Aorta (tissue), 5 donors: ENCODE measurements at regions not wholly inside any gene's neighbourhood (a gene's known extent, or its start where the extent isn't known, plus 50 kb on each side); places are given as distances from the start of the nearest gene placed in this dataset.

Experiments used
- ATAC-seq: fragments of 200-7000 bp; cut with Tn5 transposase; one replicate; pipeline ENCODE4 v1.9.1; 2022; ENCODE audit warnings: moderate library complexity; ENCODE audit not compliant: low FRiP score
- DNase-seq, 2 donors: peaks; one replicate each; pipeline ENCODE4 v3.0.0-alpha.2; 2020
- H3K27ac ChIP-seq, 2 donors: one replicate each; pipeline ENCODE4 v1.5.1; 2013; ENCODE audit warnings: low read length in 2 of 2, mild to moderate bottlenecking in 2 of 2, moderate library complexity in 2 of 2, control low read depth in 1 of 2, inconsistent platforms in 1 of 2, low read depth in 1 of 2
- H3K27me3 ChIP-seq, 2 donors: one replicate each; pipeline ENCODE4 v1.6.1; 2013; ENCODE audit warnings: control low read depth in 1 of 2, low read length in 1 of 2, mild to moderate bottlenecking in 1 of 2, moderate library complexity in 1 of 2; ENCODE audit not compliant: insufficient read depth in 2 of 2, control insufficient read depth in 1 of 2
- H3K36me3 ChIP-seq, 2 donors: one replicate each; pipeline ENCODE4 v1.6.1; 2013; ENCODE audit warnings: control low read depth in 1 of 2, low read length in 1 of 2, mild to moderate bottlenecking in 1 of 2; ENCODE audit not compliant: insufficient read depth in 2 of 2, control insufficient read depth in 1 of 2
- H3K4me1 ChIP-seq, 2 donors: one replicate each; pipeline ENCODE4 v1.6.1; 2013; ENCODE audit warnings: low read length in 2 of 2, control low read depth in 1 of 2, mild to moderate bottlenecking in 1 of 2, moderate library complexity in 1 of 2; ENCODE audit not compliant: insufficient read depth in 2 of 2, control insufficient read depth in 1 of 2
- H3K4me3 ChIP-seq, 2 donors: one replicate each; pipeline ENCODE4 v1.5.1; 2013; ENCODE audit warnings: low read length in 2 of 2, control low read depth in 1 of 2, mild to moderate bottlenecking in 1 of 2
- H3K9me3 ChIP-seq: one replicate; pipeline ENCODE4 v1.6.1; 2013; ENCODE audit warnings: mild to moderate bottlenecking, low read length; ENCODE audit not compliant: control insufficient read depth
- WGBS, 2 donors: extraction: QIAGEN DNeasy Blood & Tissue Kit; methylation state at CpG; one replicate each; pipeline ENCODE4 v1.1.7; 2013; 5-methylcytosine and 5-hydroxymethylcytosine counted together
- intact Hi-C, 2 donors: fragments of 100-400 bp; cut with DNase I; formaldehyde crosslinking; loops; one replicate each; pipeline versions ENCODE4 v1.14.2 to v1.15.0; 2022
- donor health status: healthy with polysubstance abuse.
- donor health status: Bipolar disorder and iron deficiency.
- donor health status: DM: no; HTN: no; CAD: no.
- donor health status: DM: no; HTN: no; CAD: no.
- donor health status: DM: yes; HTN: yes; CAD: no.

DNA sequence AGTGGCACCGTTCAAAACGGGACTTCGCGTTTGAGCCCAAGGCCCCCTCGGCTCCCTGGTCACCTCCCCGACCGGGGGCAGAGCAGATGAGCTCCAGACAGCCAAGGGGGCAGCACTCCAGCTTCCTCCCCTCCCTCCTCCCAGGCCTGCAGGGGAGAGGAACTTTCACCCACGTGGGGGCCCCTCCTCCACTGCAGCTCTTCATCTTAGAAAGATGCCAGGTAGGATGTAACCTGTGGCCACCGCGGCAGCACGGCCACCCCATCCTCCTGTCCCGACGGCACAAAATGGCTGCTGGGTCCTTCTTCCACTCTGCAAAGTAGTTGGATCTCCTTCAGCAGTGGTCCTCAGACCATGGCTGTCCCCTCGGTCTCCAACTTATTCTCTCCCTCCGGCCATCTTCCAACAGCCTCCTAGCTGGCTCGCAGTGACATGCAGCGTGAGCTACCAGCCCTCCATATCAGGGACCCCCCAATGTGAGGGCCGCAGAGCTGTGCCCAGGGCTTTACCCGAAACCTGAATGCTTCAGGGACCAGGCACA is 94.5 kb upstream of the ID2 start:
- intact Hi-C loops = no loop called here
- Histone ChIP-seq H3K4me1 (no peaks in the 10 kb centered on the region), H3K27me3 (no peaks in the 10 kb centered on the region), H3K36me3 (no peaks in the 10 kb centered on the region), H3K9me3 (no peaks in the 10 kb centered on the region), H3K27ac (no peak overlapping the region), H3K4me3 (no peak overlapping the region)
- no peak for ATAC-seq
- WGBS, 2 donors = 91 to 92% methylated on average over 19 of the region's 19 CpGs
- DNase-seq = no peak

DNA sequence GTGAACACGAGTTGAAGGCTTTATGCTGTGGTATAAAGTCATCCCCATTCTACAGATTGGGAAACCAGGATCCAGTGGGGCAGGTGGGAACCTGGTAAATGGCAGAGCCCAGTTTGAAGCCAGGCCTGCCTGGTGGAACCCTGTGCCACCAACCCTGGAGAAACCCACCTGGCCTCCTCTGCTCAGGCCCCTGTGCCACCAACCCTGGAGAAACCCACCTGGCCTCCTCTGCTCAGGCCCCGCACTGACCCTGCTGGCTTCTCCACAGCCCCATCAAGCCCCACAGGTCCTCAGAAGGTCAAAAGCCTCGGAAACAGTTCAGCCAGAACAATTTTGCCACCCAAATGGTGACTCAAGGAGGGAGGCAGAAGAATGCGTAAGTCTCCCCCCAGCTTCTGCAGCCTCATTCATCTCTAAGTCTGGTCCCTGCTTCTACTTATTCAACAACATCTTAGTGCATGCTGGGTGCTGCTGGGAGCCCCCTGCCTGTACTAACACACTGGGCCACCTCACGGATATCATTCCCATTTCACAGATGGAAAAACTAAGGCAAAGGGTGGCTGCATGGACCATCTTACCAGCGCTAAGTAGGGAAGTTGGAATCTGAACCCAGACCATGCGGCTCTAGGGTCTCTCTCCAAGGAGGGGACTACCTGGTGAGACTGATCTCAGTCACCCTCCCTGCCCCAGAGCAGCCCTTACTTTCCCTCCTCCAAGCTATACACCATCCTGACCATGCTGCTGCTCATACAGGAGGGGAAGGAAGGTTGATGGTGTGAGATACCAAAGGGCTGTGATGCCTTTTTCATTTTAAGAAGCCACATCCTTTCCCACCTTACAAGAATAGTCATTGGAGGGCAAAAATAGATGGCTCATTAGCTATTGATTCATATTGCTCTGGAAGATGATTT is 93.7 kb upstream of the ID2 start:
- intact Hi-C loops = no loop called here

DNA sequence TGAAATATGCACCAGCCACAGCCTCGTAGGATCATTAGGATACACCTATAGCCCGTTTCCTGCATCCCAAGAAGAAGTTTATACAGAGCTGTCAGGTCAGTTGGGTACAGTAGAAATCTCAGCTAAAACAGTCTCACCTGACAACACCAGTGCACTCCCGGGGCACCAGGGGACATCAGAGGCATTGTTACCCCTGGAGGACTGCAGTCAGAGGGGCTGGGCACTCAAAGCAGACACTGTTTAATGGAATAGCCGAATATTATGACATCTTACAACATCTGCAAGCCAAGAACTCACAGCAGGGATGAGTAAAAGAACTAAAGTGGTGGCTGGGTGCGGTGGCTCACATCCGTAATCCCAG is 93.0 kb upstream of the ID2 start:
- no peak for DNase-seq
- intact Hi-C loops = no loop called here
- Histone ChIP-seq H3K36me3 (no peaks in the 10 kb centered on the region), H3K4me3 (no peak overlapping the region), H3K4me1 (no peaks in the 10 kb centered on the region), H3K9me3 (no peaks in the 10 kb centered on the region), H3K27ac (no peak overlapping the region), H3K27me3 (no peaks in the 10 kb centered on the region)
- no peak for ATAC-seq
- 93 to 94% methylated on average over 6 of the region's 6 CpGs for WGBS, 2 donors

More for the DNA sequence above, 93.7 kb upstream of the ID2 start:
- Histone ChIP-seq H3K27ac (no peak overlapping the region), H3K4me3 (no peak overlapping the region), H3K27me3 (no peaks in the 10 kb centered on the region), H3K36me3 (no peaks in the 10 kb centered on the region), H3K9me3 (no peaks in the 10 kb centered on the region), H3K4me1 (no peaks in the 10 kb centered on the region)
- ATAC-seq (no peak), DNase-seq (no peak)
- 96 to 97% methylated on average over 7 of the region's 7 CpGs for WGBS, 2 donors

DNA sequence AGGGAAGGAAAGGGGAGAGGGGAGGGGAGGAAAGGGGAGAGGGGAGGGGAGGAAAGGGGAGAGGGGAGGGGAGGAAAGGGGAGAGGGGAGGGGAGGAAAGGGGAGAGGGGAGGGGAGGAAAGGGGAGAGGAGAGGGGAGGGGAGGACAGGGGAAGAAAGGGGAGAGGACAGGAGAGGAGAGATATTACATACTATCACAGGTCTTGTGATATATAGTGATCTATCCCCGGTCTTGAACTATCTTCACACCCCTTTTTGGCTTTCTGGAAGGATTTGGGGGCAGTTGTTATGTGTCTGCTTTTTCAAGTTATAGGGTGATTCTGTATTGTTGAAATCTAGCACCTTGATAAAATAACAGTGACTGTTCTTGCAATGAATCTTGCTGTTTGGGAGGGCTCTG is 92.1 kb upstream of the ID2 start:
- H3K27ac ChIP-seq = no peak overlapping the region
- DNase-seq (no peak), ATAC-seq (no peak)
- H3K4me1 ChIP-seq = no peaks in the 10 kb centered on the region
- no peak overlapping the region for H3K4me3 ChIP-seq
- no peaks in the 10 kb centered on the region for H3K9me3 ChIP-seq
- WGBS, 2 donors = 95 to 97% methylated on average over 1 of the region's 1 CpG
- no peaks in the 10 kb centered on the region for H3K27me3 ChIP-seq
- no peaks in the 10 kb centered on the region for H3K36me3 ChIP-seq
- intact Hi-C loops = no loop called here

DNA sequence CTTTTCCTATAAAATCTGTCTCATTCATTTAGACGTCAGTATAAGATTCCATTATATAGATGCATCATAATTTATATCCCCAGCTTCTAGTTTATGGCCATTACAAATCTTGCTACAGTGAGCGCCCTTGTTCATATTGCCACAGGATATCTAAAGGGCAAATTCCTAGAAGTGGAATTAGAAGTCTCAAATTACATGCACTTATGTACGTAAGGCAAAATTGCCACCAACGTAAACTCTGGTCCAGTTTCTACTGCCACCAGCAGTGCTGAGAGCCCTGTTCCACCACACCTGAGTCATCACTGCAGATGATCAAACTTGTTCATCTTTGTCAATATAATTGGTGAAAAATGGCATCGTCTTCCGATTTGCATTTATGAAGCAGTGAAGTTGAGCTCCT is 90.9 kb upstream of the ID2 start:
- Histone ChIP-seq H3K36me3 (no peaks in the 10 kb centered on the region), H3K4me3 (no peak overlapping the region), H3K9me3 (no peaks in the 10 kb centered on the region), H3K4me1 (no peaks in the 10 kb centered on the region), H3K27ac (no peak overlapping the region), H3K27me3 (no peaks in the 10 kb centered on the region)
- intact Hi-C loops = no loop called here
- WGBS, 2 donors = 96% methylated on average over 6 of the region's 6 CpGs
- no peak for ATAC-seq
- DNase-seq = no peak

DNA sequence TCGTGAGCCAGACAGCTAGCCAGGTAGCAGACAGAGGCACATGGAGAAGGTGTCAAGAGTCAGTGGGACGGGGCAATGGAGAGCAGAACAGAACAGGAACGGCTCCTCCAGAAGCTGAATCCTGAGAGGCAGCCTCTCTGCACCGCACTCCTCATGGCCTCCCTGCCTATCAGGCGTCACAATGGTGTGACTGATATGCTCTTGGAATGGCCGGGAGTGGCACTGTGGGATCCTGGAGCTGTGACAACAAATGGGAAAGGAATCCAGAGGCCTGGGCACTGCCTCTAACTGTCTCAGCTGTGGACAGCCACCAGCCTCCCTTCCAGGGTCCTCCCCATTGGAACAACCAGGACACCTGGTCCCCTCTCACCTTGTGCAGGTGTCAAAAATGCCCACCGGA is 89.1 kb upstream of the ID2 start:
- ATAC-seq (no peak), DNase-seq (no peak)
- intact Hi-C loops = no loop called here
- WGBS, 2 donors = 82 to 93% methylated on average over 7 of the region's 7 CpGs
- Histone ChIP-seq H3K36me3 (no peaks in the 10 kb centered on the region), H3K9me3 (no peaks in the 10 kb centered on the region), H3K27ac (no peak overlapping the region), H3K27me3 (no peaks in the 10 kb centered on the region), H3K4me3 (no peak overlapping the region), H3K4me1 (no peaks in the 10 kb centered on the region)

DNA sequence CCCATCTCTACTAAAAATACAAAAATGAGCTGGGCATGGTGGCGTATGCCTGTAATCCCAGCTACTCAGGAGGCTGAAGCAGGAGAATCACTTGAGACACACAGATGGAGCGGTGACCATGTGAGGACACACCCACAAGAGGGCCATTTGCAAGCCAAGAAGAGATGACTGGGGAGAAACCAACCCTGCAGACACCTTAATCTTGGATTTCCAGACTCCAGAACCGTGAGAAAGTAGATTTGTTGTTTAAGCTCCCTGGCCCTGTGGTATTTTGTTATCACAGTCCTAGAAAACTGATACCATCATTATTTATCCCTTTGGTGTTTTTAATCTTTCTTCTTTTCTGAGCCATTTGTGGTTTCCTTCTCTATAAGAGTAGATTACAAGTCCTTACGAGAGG is 88.6 kb upstream of the ID2 start:
- Histone ChIP-seq H3K27me3 (no peaks in the 10 kb centered on the region), H3K36me3 (no peaks in the 10 kb centered on the region), H3K4me1 (no peaks in the 10 kb centered on the region), H3K9me3 (no peaks in the 10 kb centered on the region), H3K4me3 (no peak overlapping the region), H3K27ac (no peak overlapping the region)
- WGBS, 2 donors = 92 to 98% methylated on average over 4 of the region's 4 CpGs
- ATAC-seq (no peak), DNase-seq (no peak)
- intact Hi-C loops = no loop called here

DNA sequence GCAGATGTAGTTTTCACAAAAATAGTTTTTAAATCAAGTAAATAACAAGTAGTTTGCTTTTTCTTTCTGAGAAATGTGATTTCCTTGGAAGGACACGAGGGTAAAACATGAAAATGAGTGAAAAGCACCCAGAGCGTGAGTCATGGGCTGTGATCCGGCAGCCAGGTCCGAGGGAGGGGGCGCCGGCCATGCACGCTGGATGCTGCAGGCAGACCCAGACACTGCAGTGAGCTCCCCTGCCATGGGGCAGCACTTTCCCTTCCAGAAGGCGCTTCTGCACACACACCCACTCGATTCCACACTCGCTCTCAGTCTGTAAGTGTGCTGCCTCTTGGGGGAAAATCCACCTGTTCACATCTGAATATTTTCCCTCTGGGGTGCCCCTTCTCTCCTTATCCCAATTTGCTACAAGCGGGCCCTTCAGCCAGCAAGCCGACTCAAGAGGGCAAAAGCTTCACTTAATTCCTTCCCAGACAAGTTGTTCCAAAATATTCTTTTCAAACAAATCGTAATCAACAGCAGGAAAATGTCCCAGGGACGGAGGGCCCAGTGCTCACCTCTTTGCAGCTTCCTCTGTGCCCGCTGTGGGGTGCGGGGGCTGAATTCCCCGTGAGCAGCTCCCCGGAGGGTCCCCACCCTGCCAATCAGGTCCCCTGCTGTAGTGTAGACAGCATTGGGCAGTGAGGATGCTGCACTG is 87.0 kb upstream of the ID2 start:
- Histone ChIP-seq H3K36me3 (no peaks in the 10 kb centered on the region), H3K4me1 (no peaks in the 10 kb centered on the region), H3K4me3 (no peak overlapping the region), H3K27me3 (no peaks in the 10 kb centered on the region), H3K27ac (no peak overlapping the region), H3K9me3 (no peaks in the 10 kb centered on the region)
- ATAC-seq = peak; percentile 45
- intact Hi-C loops = no loop called here
- WGBS, 2 donors = 46% methylated on average over 18 of the region's 18 CpGs
- no peak for DNase-seq

DNA sequence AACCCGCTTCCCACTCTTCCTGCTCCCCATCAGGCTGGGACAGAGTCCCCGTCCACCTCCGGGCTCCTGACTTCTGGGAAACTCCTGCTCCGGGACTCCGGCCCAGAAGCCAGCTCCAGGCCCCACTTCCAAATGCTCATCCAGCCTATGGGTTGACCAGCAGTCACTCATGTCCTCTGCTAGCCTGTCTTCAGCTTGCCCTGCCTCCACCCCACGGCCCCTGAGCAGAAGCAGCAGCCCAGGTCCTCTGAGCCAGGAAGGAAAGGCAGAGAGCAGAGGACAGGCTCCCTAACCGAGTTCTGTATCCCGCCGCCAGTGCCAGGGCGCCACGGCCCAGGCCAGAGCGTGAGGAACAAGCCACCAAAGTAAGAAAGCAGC is 86.4 kb upstream of the ID2 start:
- no peak overlapping the region for H3K4me3 ChIP-seq
- WGBS, 2 donors = 87 to 94% methylated on average over 12 of the region's 12 CpGs
- H3K27ac ChIP-seq = no peak overlapping the region
- no peaks in the 10 kb centered on the region for H3K36me3 ChIP-seq
- DNase-seq = no peak
- intact Hi-C loops = no loop called here
- H3K27me3 ChIP-seq = no peaks in the 10 kb centered on the region
- H3K4me1 ChIP-seq = no peaks in the 10 kb centered on the region
- no peaks in the 10 kb centered on the region for H3K9me3 ChIP-seq
- ATAC-seq = peak; percentile 34
